Stimulated activated naive CD8-positive, alpha-beta T cell treated with anti-CD3 and anti-CD28 coated beads, Interleukin-15, Interleukin-2, amounts not matched to agents 100 ng/mL and 50 ng/mL, for 24 hours (primary cell): ENCODE measurements at regions not wholly inside any gene's neighbourhood (a gene's known extent, or its start where the extent isn't known, plus 50 kb on each side); places are given as distances from the start of the nearest gene placed in this dataset.

ENCODE experiments used
- H3K27ac Mint-ChIP-seq: one replicate; pipeline ENCODE4 v1.8.0; 2021; ENCODE audit warnings: mild to moderate bottlenecking, mixed read lengths
- H3K27me3 Mint-ChIP-seq: one replicate; pipeline ENCODE4 v1.8.0; 2021; ENCODE audit warnings: mixed read lengths
- H3K36me3 Mint-ChIP-seq: one replicate; pipeline ENCODE4 v1.8.0; 2021; ENCODE audit warnings: low read depth, mixed read lengths
- H3K4me1 Mint-ChIP-seq: one replicate; pipeline ENCODE4 v1.8.0; 2021; ENCODE audit warnings: low read depth, mixed read lengths
- H3K4me3 Mint-ChIP-seq: one replicate; pipeline ENCODE4 v1.8.0; 2021; ENCODE audit warnings: mild to moderate bottlenecking, mixed read lengths
- H3K9me3 Mint-ChIP-seq: one replicate; pipeline ENCODE4 v1.8.0; 2021; ENCODE audit warnings: mixed read lengths

DNA sequence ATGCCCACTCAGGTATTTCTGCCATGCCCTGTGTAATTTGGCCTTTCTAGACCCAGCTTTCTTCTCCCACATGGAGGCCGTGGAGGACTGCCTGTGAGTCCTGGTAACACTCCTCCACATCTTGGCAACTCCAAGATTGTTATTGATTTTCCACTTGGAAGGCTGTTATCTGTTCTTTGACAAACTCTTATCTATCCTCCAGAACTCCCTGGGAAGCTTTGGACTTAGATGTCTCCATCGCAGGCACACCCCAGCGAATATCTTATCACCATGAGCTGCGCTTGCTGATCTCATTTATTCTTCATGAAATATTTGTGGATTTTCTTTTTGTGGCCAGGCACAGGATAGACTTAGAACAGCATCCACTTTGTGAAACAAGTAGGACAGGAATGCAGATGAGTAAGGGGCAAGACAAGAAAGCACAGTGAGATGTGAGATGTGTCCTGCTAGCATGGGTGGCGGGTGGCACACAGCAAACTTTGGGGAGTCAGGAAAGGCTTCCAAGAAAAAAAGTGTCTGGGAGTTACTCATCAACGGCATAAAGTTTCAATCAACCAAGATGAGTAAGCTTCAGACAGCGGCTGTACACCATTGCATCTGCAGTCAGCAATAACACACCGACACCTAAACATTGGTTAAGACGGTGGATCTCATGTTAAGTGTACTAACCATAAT, 84.5 kb upstream of the IRS2 start:
- Mint-ChIP-seq H3K27ac (no peak overlapping the region), H3K27me3 (peaks cover 19% of the 10 kb centered on the region), H3K36me3 (no peaks in the 10 kb centered on the region), H3K4me3 (no peak overlapping the region), H3K9me3 (no peaks in the 10 kb centered on the region), H3K4me1 (no peaks in the 10 kb centered on the region)

DNA sequence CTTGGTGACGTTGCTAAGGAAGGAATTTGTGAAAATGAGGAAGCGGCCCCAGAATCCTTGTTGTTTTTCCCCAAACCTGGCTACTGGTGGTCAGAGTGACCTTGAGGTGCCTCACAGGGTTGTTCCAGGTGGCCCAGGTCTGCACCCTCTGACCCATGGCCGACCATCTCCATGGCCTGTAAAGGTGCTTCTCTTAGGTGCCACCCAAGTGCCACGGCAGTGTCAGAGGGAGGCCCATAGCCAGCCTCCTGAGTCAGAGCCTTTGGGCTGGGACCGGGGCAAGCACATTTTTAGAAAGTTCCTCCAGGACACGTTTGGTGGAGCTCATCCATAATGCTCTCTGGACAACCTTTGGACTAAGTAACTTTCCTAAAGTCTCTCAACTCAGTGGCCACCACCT, 83.9 kb upstream of the IRS2 start:
- Mint-ChIP-seq H3K27ac (no peak overlapping the region), H3K36me3 (no peaks in the 10 kb centered on the region), H3K4me1 (no peaks in the 10 kb centered on the region), H3K4me3 (no peak overlapping the region), H3K9me3 (no peaks in the 10 kb centered on the region), H3K27me3 (peaks cover 20% of the 10 kb centered on the region)

DNA sequence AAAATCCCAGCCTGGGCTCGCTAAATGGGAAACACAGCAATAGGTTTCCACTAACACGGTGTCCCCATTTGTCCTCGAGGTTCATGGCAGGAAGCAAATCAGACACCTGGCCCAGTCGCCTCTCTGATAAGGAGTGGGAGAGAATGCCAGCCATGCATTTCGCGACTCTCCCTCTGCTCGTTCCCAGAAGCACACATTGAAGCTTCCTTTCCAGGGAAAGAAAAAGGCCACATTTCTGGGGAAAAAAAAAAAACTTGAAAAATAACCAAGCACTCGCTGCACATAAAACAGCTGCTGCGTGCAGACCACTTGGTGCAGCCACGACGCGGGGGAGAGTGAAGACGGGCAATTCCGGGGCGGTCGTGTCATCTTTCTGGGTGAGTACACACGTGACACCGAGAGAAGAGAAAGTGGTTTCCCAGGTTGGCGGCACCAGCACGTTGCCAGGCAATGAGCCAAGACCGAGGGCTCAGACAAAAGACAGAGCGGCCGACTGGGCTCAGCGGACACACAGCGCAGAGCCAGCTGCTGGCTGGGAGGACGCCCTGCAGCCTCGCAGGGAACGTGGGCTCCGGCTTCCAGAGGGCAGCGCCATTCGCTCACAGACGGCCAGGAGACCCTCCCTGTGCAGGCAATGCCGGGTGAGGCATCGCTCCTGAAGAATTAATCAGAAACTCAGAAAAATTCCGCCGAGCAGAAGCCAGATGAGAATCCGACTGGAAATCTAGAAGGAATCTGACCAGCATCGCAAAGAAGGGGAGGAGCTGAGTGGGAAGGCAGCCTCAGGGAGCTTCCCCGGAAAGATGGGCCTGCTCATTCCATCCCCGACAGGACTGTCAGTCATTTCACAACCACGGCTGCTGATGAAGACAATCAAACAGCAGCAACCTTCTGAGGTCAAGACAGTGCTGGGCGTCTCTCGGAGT, 83.2 kb upstream of the IRS2 start:
- no peaks in the 10 kb centered on the region for H3K4me1 Mint-ChIP-seq
- no peaks in the 10 kb centered on the region for H3K36me3 Mint-ChIP-seq
- no peak overlapping the region for H3K4me3 Mint-ChIP-seq
- no peaks in the 10 kb centered on the region for H3K9me3 Mint-ChIP-seq
- peaks cover 23% of the 10 kb centered on the region for H3K27me3 Mint-ChIP-seq
- H3K27ac Mint-ChIP-seq: no peak overlapping the region

DNA sequence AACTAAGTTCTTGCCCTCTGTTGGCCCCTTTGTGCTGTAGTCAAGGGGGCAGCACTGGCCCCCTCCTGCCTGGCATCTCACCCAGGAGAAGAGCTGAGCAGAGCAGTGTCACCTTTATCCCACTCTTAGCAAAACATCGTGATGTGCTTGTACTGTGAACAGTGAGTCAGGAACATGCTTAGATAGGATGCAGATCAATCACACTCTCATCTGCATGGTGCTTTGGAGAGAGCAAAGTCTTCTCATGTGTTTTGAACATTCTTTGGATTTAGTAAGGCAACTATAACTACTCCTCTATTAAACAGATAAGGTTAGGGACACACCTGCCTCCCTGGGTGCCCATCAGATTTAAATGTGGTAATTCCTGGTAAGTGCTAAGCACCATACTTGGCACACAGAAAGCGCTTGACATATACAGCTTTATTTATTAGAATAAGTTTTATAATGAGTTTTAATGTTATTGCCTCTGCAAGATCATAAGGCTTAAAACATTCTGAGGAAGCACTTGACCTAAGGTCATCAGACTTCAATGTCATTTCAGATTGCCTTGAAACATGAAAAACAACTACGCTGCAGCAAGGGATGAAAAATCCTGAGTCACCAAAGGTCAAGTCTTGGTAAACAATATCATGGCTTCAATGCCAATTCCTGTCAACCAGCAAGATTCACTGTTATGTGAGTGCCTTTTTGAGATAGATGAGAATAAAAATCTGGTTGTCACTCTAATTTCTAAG, 82.4 kb upstream of the IRS2 start:
- Mint-ChIP-seq H3K4me1 (no peaks in the 10 kb centered on the region), H3K4me3 (no peak overlapping the region), H3K36me3 (no peaks in the 10 kb centered on the region), H3K27me3 (peaks cover 27% of the 10 kb centered on the region), H3K27ac (no peak overlapping the region), H3K9me3 (no peaks in the 10 kb centered on the region)

DNA sequence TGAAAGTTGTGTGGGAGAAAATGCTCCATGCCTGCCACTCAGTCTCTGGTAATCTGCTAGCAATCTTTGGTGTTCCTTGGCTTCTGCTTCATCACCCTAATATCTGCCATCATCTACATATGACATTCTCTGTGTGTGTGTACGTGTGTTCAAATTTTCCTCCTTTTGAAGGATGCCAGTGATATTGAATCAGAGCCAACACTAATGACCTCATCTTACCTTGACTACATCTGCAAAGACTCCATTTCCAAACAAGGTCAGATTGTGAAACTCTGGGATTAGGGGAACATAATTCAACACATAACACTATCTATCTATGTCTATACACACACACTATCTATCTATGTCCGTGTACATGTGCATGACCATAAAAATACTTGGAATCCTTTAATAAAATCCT, 81.4 kb upstream of the IRS2 start:
- H3K27ac Mint-ChIP-seq: no peak overlapping the region
- H3K4me1 Mint-ChIP-seq: no peaks in the 10 kb centered on the region
- H3K27me3 Mint-ChIP-seq: peaks cover 25% of the 10 kb centered on the region
- H3K4me3 Mint-ChIP-seq: no peak overlapping the region
- H3K9me3 Mint-ChIP-seq: no peaks in the 10 kb centered on the region
- H3K36me3 Mint-ChIP-seq: no peaks in the 10 kb centered on the region

DNA sequence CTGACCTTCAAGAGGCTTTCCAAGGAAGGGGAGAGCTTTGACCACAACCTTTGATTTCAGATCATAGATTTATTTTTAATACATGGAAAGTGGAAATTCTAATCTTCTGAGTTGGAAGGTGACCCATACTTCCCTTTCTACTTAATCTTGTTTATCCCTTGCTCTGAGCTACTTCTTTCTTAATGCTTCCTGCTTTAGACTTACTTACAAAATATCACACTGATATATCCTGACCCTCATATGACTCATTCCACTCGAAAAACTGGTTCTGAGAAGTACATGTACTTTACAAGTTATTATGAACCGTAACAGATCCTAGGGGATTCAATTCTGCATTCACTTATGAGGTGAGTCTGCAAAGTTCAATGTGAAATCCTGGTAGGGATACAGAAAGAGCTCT, 76.2 kb upstream of the IRS2 start:
- H3K4me1 Mint-ChIP-seq: no peaks in the 10 kb centered on the region
- H3K36me3 Mint-ChIP-seq: no peaks in the 10 kb centered on the region
- H3K9me3 Mint-ChIP-seq: no peaks in the 10 kb centered on the region
- H3K27me3 Mint-ChIP-seq: peaks cover 45% of the 10 kb centered on the region
- no peak overlapping the region for H3K4me3 Mint-ChIP-seq
- no peak overlapping the region for H3K27ac Mint-ChIP-seq

DNA sequence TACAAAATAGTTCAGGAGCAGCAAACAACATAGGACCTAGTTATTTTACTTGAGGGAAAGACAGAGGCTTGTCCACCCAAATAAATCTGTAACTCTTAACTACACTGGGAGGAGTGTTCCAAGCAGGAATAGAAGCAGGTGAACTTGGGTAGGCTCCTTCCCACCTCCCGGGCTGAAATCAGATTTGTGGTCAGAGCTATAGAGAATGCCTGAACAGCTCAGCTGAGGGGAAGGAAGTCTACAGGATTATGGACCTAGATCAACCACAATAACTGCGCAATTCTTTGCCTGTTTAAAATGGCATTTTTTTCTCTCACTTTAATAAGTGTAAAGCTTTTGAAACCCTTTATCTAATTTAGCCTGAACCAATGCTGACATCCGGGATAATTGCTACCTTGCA, 73.5 kb upstream of the IRS2 start:
- Mint-ChIP-seq H3K27me3 (peaks cover 53% of the 10 kb centered on the region), H3K4me3 (no peak overlapping the region), H3K36me3 (no peaks in the 10 kb centered on the region), H3K9me3 (no peaks in the 10 kb centered on the region), H3K4me1 (no peaks in the 10 kb centered on the region), H3K27ac (no peak overlapping the region)

DNA sequence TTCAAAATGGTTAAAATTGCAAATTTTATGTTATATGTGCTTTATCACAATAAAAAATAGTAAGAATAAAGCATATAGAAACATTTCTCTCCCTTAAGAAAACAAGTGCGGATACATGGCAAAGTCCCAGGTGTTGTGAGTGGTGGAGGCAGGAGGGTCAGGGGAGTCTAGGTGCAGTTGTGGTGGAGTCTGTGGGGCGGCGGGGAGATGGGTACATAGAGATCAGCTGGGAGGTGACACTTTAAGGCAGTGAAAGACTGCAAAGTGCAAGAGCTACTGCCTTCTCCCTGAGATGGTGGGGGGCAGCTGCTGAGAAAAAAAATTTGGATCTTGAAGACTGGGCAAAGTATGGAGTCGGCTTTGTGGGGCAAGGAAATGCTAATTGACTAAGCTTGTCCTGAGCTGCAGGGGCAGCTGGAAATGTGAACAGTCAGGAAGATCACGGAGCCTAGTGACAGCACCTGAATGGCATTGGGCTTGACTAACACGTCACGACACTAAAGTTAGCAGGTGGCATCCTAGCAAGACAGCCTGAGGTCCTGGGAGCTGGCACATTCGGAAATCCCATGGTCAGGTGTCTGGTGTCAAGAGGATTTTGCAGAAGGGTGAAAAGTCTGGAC, 72.9 kb upstream of the IRS2 start:
- no peak overlapping the region for H3K4me3 Mint-ChIP-seq
- no peaks in the 10 kb centered on the region for H3K36me3 Mint-ChIP-seq
- no peaks in the 10 kb centered on the region for H3K4me1 Mint-ChIP-seq
- H3K27me3 Mint-ChIP-seq: peaks cover 54% of the 10 kb centered on the region
- H3K9me3 Mint-ChIP-seq: no peaks in the 10 kb centered on the region
- H3K27ac Mint-ChIP-seq: no peak overlapping the region

DNA sequence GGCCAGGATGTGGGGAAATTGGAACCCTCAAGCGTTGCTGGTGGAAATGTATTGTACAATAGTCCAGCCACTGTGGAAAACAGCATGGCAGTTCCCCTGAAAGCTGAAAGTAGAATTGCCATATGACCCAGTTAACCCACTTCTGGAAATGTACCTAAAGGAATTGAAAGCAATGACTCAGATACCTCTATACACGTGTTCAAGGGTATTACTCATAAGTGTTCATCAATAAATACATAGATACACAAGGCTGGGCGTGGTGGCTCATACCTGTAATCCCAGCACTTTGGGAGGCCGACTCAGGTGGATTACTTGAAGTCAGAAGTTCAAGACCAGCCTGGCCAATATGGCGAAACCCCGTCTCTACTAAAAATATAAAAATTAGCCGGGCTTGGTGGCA, 71.9 kb upstream of the IRS2 start:
- Mint-ChIP-seq H3K4me3 (no peak overlapping the region), H3K27me3 (peaks cover 55% of the 10 kb centered on the region), H3K36me3 (no peaks in the 10 kb centered on the region), H3K27ac (no peak overlapping the region), H3K9me3 (no peaks in the 10 kb centered on the region), H3K4me1 (no peaks in the 10 kb centered on the region)

DNA sequence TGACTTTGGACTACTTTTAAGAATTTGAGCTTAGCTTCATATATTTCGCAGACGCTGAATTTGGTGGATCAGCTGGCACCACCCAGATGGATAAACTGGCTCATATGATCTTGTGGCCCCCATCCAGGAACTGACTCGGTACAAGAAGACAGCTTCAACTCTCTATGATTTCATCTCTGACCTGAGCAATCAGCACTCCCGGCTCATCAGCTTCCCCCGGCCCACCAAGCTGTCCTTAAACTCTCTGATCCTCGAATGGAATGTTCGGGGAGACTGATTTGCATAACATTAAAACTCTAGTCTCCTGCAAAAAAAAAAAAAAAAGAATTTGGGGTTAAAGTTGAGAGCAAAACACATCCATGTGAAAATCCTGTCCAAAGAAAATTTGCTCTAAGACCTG, 71.4 kb upstream of the IRS2 start:
- Mint-ChIP-seq H3K4me3 (no peak overlapping the region), H3K4me1 (no peaks in the 10 kb centered on the region), H3K9me3 (no peaks in the 10 kb centered on the region), H3K36me3 (no peaks in the 10 kb centered on the region), H3K27me3 (peaks cover 54% of the 10 kb centered on the region), H3K27ac (no peak overlapping the region)

DNA sequence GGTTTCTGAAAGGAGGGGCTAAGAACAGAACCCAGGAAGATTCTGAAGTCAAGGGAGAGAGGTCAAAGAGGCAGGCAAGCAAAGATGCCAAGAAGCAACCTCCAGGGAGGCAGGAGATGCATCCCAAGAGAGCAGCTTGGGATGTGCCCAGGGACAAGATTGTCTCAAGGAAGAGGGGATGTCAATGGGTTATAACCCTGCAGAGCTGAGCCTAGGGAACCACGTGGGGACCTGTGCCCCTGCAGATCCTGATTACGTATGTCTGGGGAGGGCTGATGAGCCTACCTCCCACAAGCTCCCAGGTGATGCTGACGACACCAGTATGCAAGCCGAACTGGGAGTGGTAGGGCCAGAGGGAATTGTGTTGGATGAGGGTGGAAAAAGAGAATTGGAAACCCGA, 70.9 kb upstream of the IRS2 start:
- no peaks in the 10 kb centered on the region for H3K9me3 Mint-ChIP-seq
- no peaks in the 10 kb centered on the region for H3K36me3 Mint-ChIP-seq
- no peak overlapping the region for H3K4me3 Mint-ChIP-seq
- peaks cover 53% of the 10 kb centered on the region for H3K27me3 Mint-ChIP-seq
- no peak overlapping the region for H3K27ac Mint-ChIP-seq
- no peaks in the 10 kb centered on the region for H3K4me1 Mint-ChIP-seq

DNA sequence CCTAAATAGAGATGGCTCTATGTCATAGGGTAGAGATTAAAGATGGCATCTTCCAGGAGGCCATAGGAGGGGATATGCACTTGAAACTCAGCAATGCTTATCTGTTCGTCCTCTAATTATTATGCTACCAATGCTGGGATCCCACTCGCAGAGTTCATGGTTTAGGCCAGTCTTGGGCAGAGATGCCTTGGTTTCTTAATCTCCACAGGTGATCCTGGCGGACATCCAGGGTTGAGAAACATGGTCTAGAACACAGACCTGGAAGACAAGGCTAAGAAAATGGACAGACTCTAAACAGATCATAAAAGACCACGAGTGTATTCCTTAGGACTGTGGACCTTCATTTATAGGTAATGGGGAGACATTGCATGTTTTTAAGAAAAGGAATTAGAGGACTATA, 70.0 kb upstream of the IRS2 start:
- H3K27me3 Mint-ChIP-seq: peaks cover 48% of the 10 kb centered on the region
- H3K9me3 Mint-ChIP-seq: no peaks in the 10 kb centered on the region
- no peaks in the 10 kb centered on the region for H3K36me3 Mint-ChIP-seq
- H3K4me1 Mint-ChIP-seq: no peaks in the 10 kb centered on the region
- no peak overlapping the region for H3K27ac Mint-ChIP-seq
- no peak overlapping the region for H3K4me3 Mint-ChIP-seq

DNA sequence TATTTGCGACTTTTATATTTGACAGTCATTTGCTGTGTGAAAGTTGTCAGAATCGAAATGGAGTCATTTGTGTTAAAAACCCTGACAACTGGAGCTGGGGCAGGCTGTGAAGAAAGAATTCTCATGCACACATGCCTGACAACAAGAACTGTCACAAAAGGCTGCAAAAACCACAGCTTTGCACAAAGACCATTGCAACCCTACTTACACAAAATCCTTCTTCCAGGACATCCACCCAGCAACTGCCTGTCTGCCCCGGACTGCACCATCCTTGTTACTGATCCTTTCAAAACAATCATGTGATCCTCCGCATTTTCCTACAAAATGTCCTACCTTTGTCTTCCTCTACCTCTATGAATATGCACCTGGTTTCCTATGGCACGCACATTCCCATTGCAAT, 66.8 kb upstream of the IRS2 start:
- Mint-ChIP-seq H3K4me1 (no peaks in the 10 kb centered on the region), H3K27ac (no peak overlapping the region), H3K36me3 (no peaks in the 10 kb centered on the region), H3K4me3 (no peak overlapping the region), H3K9me3 (no peaks in the 10 kb centered on the region), H3K27me3 (peaks cover 42% of the 10 kb centered on the region)

DNA sequence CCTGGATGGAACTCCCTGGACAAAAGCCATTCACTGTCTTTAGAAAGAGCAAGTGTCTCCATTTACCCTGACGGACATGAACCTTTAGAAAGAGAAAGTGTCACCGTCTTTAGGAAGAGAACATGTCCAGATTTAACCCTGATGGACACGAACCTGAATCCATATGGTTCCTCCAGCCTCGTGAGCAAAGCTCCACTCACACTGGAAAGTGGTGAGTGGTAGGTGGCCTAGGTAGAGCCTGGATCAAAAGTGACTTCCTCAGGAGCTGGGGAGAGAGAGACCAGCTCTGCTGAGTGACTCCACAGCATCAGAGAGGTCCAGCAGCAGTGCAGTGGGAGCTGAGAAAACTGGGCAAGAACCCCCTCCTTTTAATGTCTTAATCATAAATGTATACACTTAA, 59.8 kb upstream of the IRS2 start:
- Mint-ChIP-seq H3K4me3 (no peak overlapping the region), H3K27me3 (peaks cover 33% of the 10 kb centered on the region), H3K9me3 (no peaks in the 10 kb centered on the region)

DNA sequence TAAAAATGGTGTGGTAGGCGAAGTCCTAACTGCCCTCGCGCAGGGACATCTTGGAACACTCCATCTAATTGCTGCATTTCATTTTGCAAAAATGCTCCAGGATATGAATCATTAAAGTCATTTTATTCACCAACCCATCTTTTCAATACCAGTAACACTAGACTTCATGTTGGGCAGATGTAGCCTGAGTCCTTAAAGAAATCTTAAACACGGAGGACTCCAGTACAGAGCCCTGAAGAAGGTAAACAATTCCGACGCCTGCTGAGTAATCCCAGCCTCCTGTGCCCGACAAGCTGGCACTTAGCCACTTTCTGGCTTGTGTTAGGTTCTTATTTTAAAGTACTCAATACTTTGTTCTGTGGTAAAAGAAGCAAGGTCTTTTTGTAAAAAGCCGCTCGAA, 58.0 kb upstream of the IRS2 start:
- H3K4me3 Mint-ChIP-seq: no peak overlapping the region
- no peaks in the 10 kb centered on the region for H3K9me3 Mint-ChIP-seq
- H3K36me3 Mint-ChIP-seq: no peaks in the 10 kb centered on the region
- H3K27me3 Mint-ChIP-seq: peaks cover 39% of the 10 kb centered on the region
- H3K27ac Mint-ChIP-seq: no peak overlapping the region
- H3K4me1 Mint-ChIP-seq: peaks cover 12% of the 10 kb centered on the region

More for the DNA sequence above, 59.8 kb upstream of the IRS2 start:
- H3K36me3 Mint-ChIP-seq: no peaks in the 10 kb centered on the region
- no peaks in the 10 kb centered on the region for H3K4me1 Mint-ChIP-seq
- H3K27ac Mint-ChIP-seq: no peak overlapping the region
